Posterior vena cava (tissue), 2 donors: ENCODE measurements at regions not wholly inside any gene's neighbourhood (a gene's known extent, or its start where the extent isn't known, plus 50 kb on each side); places are given as distances from the start of the nearest gene placed in this dataset.

Experiments used
- DNase-seq: peaks from one replicate; pipeline ENCODE4 v3.0.0-alpha.2; 2020; ENCODE audit warnings: low spot score
- intact Hi-C, 2 donors: fragments of 100-400 bp; cut with DNase I; formaldehyde crosslinking; loops; one replicate each; pipeline versions ENCODE4 v1.14.1 to v1.14.2; 2022 to 2023
- donor health status: DM: yes; HTN: yes; CAD: no.
- donor health status: DM: yes; HTN: yes; CAD: no.

- intact Hi-C loops, result no loop called here
- no peak for DNase-seq
Measured at GRCh38 chr2:190802626-190803209, 77.9 kb upstream of the GLS start.

GRCh38 chr2:190804182-190804795, 76.3 kb upstream of the GLS start:
- intact Hi-C loops, result no loop called here
- DNase-seq, result no peak

DNA sequence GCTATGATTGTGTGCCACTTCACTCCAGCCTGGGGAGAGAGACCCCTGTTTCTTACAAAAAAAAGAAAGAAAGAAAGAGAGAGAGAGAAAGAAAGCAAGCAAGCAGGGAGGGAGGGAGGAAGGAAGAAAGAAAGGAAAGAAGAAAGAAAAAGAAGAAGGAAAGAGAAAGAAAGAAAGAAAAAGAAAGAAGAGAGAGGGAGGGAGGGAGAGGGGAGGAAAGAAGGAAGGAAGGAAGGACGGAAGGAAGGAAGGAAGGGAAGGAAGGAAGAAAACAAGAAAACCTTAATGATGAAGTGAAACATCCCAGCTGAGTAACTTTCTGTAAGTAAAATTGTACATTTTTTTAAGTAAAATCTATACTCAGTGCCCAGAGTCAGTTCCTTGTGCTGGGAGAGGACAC, 75.5 kb upstream of the GLS start:
- intact Hi-C loops, result no loop called here
- DNase-seq, result no peak

DNA sequence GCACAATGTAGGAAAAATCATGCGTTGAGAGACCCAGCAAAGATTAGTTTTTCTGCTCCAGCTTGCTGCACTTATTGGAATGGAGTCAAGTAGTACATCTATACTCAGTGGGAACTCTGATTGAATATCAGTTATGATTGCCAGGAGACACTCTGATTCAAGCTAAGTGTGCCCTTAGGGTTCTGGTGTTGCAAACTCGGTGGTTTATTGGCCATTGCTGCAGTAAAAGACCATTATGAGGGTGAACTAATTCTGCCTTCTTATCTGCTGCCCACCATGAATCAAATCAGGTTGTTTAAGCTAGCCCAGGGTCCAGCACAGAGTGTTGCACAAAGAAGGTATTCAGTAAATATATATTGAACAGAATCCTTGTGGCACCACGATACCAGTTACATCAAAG, 74.8 kb upstream of the GLS start:
- intact Hi-C loops, result no loop called here
- DNase-seq, result no peak

GRCh38 chr2:190807886-190808285, 72.7 kb upstream of the GLS start:
- intact Hi-C loops, result no loop called here
- no peak for DNase-seq

DNA sequence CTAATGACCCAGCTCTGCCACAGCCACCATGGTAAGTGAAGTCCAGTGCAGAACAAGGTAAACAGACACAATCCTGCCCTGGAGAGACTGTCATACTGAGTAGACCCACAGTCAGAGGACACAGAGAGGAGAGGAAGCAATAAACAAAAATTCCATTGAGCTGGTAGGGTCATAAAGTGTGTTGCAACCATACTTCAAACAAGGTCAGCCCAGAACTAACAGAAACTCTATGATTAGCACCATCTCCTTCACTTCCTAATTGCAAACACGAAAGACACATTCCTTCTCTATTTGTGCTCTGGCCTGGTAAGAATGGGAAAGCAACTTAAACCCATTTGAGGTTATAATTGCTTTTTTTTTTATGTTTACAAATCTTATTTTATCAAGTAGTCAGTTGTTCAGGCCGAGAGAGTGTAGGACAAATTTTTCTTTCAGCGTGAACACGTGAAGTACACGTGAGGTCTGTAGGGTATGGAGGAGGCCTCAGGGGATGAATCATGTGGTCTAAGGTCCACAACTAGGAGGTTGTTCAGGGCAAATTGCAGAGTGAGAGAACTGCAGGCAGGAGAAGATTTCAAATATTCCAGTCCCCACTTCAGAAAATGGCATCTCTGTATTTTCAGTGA, 71.4 kb upstream of the GLS start:
- intact Hi-C loops, result no loop called here
- no peak for DNase-seq

GRCh38 chr2:190809876-190810525, 70.6 kb upstream of the GLS start:
- intact Hi-C loops, result no loop called here
- DNase-seq, result no peak

- DNase-seq, result no peak
- intact Hi-C loops, result no loop called here
Measured at GRCh38 chr2:190810981-190811587, 69.5 kb upstream of the GLS start.

GRCh38 chr2:190811811-190812210, 68.8 kb upstream of the GLS start:
- no peak for DNase-seq
- intact Hi-C loops, result no loop called here

DNA sequence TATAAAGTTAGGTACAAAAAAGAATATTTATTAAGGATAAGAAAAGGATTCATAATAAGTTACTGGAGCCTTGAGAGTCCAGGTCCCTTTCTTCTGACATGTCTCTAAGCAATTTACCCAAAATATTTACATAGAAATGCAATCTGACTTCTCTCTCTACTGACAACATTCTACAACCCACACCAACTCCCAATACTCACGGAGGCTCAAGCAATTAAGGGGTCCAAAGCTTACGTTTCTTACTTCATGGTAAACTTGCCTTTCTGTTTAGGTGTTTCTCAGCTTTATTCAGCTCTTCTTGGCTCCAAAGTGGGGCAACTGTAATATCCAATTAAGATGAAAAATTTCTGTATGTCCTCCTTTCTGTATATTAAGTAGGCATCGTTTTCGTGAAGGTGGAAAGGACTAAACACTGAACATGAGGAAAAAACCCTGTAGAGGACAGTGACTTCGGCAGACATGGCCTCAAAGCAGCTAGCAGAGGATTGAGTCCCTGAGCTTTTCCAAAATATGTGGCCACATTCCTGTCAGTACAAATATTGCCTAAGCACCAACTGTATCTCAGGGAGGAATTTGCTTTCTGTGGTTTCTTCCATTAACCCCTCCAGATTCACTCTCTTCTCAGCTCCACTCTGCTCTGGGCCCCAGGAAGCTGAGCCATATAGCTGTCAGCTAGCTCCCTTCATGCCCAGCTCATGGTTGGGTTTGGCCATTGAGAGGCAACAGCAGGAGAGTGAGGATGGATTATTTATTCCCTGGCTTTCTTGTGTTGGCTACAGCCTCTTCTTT, 67.9 kb upstream of the GLS start:
- no peak for DNase-seq
- intact Hi-C loops, result no loop called here

GRCh38 chr2:190815226-190815625, 65.4 kb upstream of the GLS start:
- intact Hi-C loops, result no loop called here
- no peak for DNase-seq

DNA sequence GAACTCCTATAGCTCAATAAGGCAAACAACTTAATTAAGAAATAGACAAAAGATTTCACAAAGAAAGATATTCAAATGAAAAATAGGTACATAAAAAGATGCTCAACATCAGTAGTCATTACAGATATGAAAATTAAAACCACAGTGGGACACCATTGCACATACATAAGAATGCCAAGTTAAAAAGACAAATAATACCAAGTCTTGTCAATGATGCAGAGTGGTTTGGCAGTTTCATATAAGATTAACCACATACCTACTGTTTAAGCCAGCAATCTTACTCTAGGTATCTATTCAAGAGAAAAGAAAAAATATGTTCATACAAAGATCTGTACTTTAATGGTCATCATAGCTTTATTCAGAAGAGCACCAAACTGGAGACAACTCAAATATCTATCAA, 63.5 kb upstream of the GLS start:
- DNase-seq, result no peak
- intact Hi-C loops, result no loop called here

- no peak for DNase-seq
- intact Hi-C loops, result no loop called here
Measured at GRCh38 chr2:190819840-190820301, 60.8 kb upstream of the GLS start.

- intact Hi-C loops, result no loop called here
- no peak for DNase-seq
Measured at GRCh38 chr2:190820416-190820815, 60.2 kb upstream of the GLS start.

GRCh38 chr2:190822043-190822442, 58.6 kb upstream of the GLS start:
- DNase-seq, result no peak
- intact Hi-C loops, result no loop called here

GRCh38 chr2:190827720-190828119, 52.9 kb upstream of the GLS start:
- intact Hi-C loops, result no loop called here
- DNase-seq, result no peak

GRCh38 chr2:190829642-190830041, 51.0 kb upstream of the GLS start:
- DNase-seq, result no peak
- intact Hi-C loops, result loop anchor here in 1 of 2 donors (2.0 kb wide), 1 partner anchor 61 kb away; no protein-coding TSS in a partner anchor
